Neural cell (in vitro differentiated cells): ENCODE measurements at regions not wholly inside any gene's neighbourhood (a gene's known extent, or its start where the extent isn't known, plus 50 kb on each side); places are given as distances from the start of the nearest gene placed in this dataset.

Experiments used
- H2AFZ ChIP-seq: fragments of 200-600, 300-800 bp; sonication (generic), shearing (Covaris generic); 2 replicates; pipeline ENCODE4 v1.6.0; 2014; ENCODE audit warnings: low read depth, mild to moderate bottlenecking, antibody characterized with exemption, low read length, moderate library complexity
- H3F3A ChIP-seq: fragments of 200-600 bp; shearing (Covaris generic); 2 replicates; pipeline ENCODE4 v1.6.1; 2016; ENCODE audit warnings: mild to moderate bottlenecking, moderate library complexity, mixed read lengths, antibody characterized with exemption, low read length; ENCODE audit not compliant: insufficient read depth, poor library complexity, severe bottlenecking
- H3K27ac ChIP-seq: fragments of 200-600, 300-800 bp; sonication (generic), shearing (Covaris generic); 2 replicates; pipeline ENCODE4 v1.5.1; 2014; ENCODE audit warnings: mild to moderate bottlenecking, low read length, moderate library complexity
- H3K27me3 ChIP-seq: fragments of 300-800, 200-600 bp; sonication (generic), shearing (Covaris generic); 2 replicates; pipeline ENCODE4 v1.6.0; 2014; ENCODE audit warnings: mild to moderate bottlenecking, low read depth, low read length, moderate library complexity; ENCODE audit not compliant: insufficient read depth
- H3K36me3 ChIP-seq: fragments of 300-800, 200-600 bp; sonication (generic), shearing (Covaris generic); 2 replicates; pipeline ENCODE4 v1.5.1; 2014; ENCODE audit warnings: mild to moderate bottlenecking, antibody characterized with exemption, low read length, moderate library complexity; ENCODE audit not compliant: insufficient read depth
- H3K4me2 ChIP-seq: fragments of 300-800, 200-600 bp; sonication (generic), shearing (Covaris generic); 2 replicates; pipeline ENCODE4 v1.6.0; 2014; ENCODE audit warnings: mild to moderate bottlenecking, low read length
- H3K4me3 ChIP-seq: fragments of 300-800, 200-600 bp; sonication (generic), shearing (Covaris generic); 2 replicates; pipeline ENCODE4 v1.5.1; 2014; ENCODE audit warnings: mild to moderate bottlenecking, low read length, moderate library complexity
- H3K79me2 ChIP-seq: fragments of 200-600 bp; shearing (Covaris generic); replicated peaks from 2 replicates; pipeline ENCODE4 v1.6.0; 2014; ENCODE audit warnings: mild to moderate bottlenecking, low read length, moderate library complexity; ENCODE audit not compliant: insufficient read depth
- H3K9ac ChIP-seq: fragments of 300-800, 200-600 bp; sonication (generic), shearing (Covaris generic); 2 replicates; pipeline ENCODE4 v1.6.1; 2016; ENCODE audit warnings: mild to moderate bottlenecking, low read length, mixed read lengths
- H3K9me2 ChIP-seq: fragments of 200-600 bp; shearing (Covaris generic); 2 replicates; pipeline ENCODE4 v1.6.1; 2016; ENCODE audit warnings: mild to moderate bottlenecking, low read length, mixed read lengths; ENCODE audit not compliant: insufficient read depth
- H3K9me3 ChIP-seq: fragments of 200-600, 300-800 bp; sonication (generic), shearing (Covaris generic); 2 replicates; pipeline ENCODE4 v1.6.1; 2016; ENCODE audit warnings: mild to moderate bottlenecking, mixed run types, low read length, moderate library complexity, mixed read lengths
- H4K20me1 ChIP-seq: fragments of 200-600 bp; shearing (Covaris generic); 2 replicates; pipeline ENCODE4 v1.6.1; 2016; ENCODE audit warnings: mild to moderate bottlenecking, mixed run types; ENCODE audit not compliant: insufficient read depth
- EP300 ChIP-seq: fragments of 450-650 bp; conservative IDR thresholded peaks from 2 replicates; pipeline ENCODE4 v1.6.1; 2014; ENCODE audit warnings: antibody characterized with exemption, mild to moderate bottlenecking, moderate library complexity; ENCODE audit not compliant: poor library complexity, severe bottlenecking
- EZH2 ChIP-seq: fragments of 200-600, 300-800 bp; shearing (Covaris generic), sonication (generic); IDR thresholded peaks from 2 replicates; pipeline ENCODE4 v1.6.1; 2014; ENCODE audit warnings: antibody characterized with exemption, low read length, borderline replicate concordance, mild to moderate bottlenecking; ENCODE audit not compliant: insufficient read depth, poor library complexity, severe bottlenecking
- MXI1 ChIP-seq: fragments of 450-650 bp; conservative IDR thresholded peaks from 2 replicates; pipeline ENCODE4 v1.6.1; 2014; ENCODE audit warnings: antibody characterized with exemption, mild to moderate bottlenecking; ENCODE audit not compliant: poor library complexity, severe bottlenecking
- POLR2AphosphoS5 ChIP-seq: IDR thresholded peaks from 2 replicates; pipeline ENCODE4 v1.6.1; 2012
- RAD21 ChIP-seq: fragments of 450-650 bp; conservative IDR thresholded peaks from 2 replicates; pipeline ENCODE4 v1.6.1; 2014; ENCODE audit warnings: antibody characterized with exemption, mild to moderate bottlenecking, moderate library complexity
- SMC3 ChIP-seq: fragments of 450-650 bp; conservative IDR thresholded peaks from 2 replicates; pipeline ENCODE4 v1.6.1; 2014; ENCODE audit warnings: antibody characterized with exemption, mild to moderate bottlenecking, moderate library complexity; ENCODE audit not compliant: poor library complexity
- TAF1 ChIP-seq: IDR thresholded peaks from 2 replicates; pipeline ENCODE4 v1.6.1; 2012; ENCODE audit warnings: low read depth
- TF ChIP-seq, protein P1 (sequence below): IDR thresholded peaks from 2 replicates; pipeline ENCODE4 v1.6.1; 2012; ENCODE audit warnings: borderline replicate concordance
- TF ChIP-seq, protein P2 (sequence below): fragments of 450-650 bp; IDR thresholded peaks from 2 replicates; pipeline ENCODE4 v1.5.1; 2014; ENCODE audit warnings: antibody characterized with exemption, mild to moderate bottlenecking, moderate library complexity; ENCODE audit not compliant: poor library complexity, severe bottlenecking

DNA sequence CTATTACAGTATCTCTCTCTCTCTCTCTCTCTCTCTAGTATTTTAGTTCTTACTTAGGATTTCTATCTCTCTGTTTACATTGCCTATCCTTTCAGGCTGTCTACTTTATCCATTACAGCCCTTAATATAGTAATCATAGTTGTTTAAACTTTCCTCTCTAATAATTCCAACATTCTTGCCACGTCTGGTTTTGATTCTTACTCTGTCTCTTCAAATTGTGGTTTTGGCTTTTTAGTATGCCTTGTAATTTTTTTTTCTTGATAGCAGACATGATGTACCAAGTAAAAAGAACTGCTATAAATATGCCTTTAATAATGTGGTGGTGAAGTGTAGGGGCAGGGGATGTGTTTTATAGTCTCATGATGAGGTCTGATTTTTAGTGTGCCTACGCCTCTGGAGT lies 1809.5 kb upstream of the CELF4 start:
- Histone ChIP-seq H3K9me2 (no peaks in the 10 kb centered on the region), H2AFZ (no peak overlapping the region), H3K79me2 (no peaks in the 10 kb centered on the region)

DNA sequence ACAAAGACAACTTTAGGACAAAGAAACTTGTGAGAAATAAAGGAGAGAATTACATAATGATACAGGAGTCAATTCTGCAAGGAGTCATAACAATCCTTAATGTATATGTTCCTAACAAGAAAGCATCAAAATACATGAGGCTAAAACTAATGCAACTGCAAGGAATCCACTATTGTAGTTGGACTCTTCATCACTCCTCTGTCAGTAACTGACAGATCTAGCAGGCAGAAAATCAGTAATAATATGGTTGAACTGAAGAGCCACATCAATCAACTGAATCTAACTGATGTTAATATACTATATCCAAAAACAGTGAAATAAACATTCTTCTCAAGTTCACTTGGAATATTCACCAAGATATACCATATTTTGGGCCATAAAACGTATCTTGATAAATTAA lies 1806.4 kb upstream of the CELF4 start:
- H2AFZ ChIP-seq = no peak overlapping the region
- H3F3A ChIP-seq = no peaks in the 10 kb centered on the region
- H3K9me3 ChIP-seq = no peaks in the 10 kb centered on the region
- no peaks in the 10 kb centered on the region for H3K27me3 ChIP-seq
- TF ChIP-seq EP300 (peak; percentile 90), MXI1 (no peak), RAD21 (no peak), POLR2AphosphoS5 (peak; percentile 57), EZH2 (no peak), SMC3 (no peak), TAF1 (no peak)
- TF ChIP-seq, protein P1, sequence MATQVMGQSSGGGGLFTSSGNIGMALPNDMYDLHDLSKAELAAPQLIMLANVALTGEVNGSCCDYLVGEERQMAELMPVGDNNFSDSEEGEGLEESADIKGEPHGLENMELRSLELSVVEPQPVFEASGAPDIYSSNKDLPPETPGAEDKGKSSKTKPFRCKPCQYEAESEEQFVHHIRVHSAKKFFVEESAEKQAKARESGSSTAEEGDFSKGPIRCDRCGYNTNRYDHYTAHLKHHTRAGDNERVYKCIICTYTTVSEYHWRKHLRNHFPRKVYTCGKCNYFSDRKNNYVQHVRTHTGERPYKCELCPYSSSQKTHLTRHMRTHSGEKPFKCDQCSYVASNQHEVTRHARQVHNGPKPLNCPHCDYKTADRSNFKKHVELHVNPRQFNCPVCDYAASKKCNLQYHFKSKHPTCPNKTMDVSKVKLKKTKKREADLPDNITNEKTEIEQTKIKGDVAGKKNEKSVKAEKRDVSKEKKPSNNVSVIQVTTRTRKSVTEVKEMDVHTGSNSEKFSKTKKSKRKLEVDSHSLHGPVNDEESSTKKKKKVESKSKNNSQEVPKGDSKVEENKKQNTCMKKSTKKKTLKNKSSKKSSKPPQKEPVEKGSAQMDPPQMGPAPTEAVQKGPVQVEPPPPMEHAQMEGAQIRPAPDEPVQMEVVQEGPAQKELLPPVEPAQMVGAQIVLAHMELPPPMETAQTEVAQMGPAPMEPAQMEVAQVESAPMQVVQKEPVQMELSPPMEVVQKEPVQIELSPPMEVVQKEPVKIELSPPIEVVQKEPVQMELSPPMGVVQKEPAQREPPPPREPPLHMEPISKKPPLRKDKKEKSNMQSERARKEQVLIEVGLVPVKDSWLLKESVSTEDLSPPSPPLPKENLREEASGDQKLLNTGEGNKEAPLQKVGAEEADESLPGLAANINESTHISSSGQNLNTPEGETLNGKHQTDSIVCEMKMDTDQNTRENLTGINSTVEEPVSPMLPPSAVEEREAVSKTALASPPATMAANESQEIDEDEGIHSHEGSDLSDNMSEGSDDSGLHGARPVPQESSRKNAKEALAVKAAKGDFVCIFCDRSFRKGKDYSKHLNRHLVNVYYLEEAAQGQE = no peak
- TF ChIP-seq, protein P2, sequence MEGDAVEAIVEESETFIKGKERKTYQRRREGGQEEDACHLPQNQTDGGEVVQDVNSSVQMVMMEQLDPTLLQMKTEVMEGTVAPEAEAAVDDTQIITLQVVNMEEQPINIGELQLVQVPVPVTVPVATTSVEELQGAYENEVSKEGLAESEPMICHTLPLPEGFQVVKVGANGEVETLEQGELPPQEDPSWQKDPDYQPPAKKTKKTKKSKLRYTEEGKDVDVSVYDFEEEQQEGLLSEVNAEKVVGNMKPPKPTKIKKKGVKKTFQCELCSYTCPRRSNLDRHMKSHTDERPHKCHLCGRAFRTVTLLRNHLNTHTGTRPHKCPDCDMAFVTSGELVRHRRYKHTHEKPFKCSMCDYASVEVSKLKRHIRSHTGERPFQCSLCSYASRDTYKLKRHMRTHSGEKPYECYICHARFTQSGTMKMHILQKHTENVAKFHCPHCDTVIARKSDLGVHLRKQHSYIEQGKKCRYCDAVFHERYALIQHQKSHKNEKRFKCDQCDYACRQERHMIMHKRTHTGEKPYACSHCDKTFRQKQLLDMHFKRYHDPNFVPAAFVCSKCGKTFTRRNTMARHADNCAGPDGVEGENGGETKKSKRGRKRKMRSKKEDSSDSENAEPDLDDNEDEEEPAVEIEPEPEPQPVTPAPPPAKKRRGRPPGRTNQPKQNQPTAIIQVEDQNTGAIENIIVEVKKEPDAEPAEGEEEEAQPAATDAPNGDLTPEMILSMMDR = no peak
- no peaks in the 10 kb centered on the region for H3K9me2 ChIP-seq
- H3K4me3 ChIP-seq = no peak overlapping the region
- no peaks in the 10 kb centered on the region for H3K36me3 ChIP-seq
- no peak overlapping the region for H3K27ac ChIP-seq
- H4K20me1 ChIP-seq = no peaks in the 10 kb centered on the region
- H3K79me2 ChIP-seq = no peaks in the 10 kb centered on the region
- no peak overlapping the region for H3K9ac ChIP-seq
- no peak overlapping the region for H3K4me2 ChIP-seq

More for the DNA sequence above, 1809.5 kb upstream of the CELF4 start:
- Histone ChIP-seq H3K4me3 (no peak overlapping the region), H3F3A (no peaks in the 10 kb centered on the region), H3K9ac (no peak overlapping the region), H4K20me1 (no peaks in the 10 kb centered on the region), H3K27me3 (no peaks in the 10 kb centered on the region), H3K36me3 (no peaks in the 10 kb centered on the region), H3K27ac (no peak overlapping the region), H3K9me3 (no peaks in the 10 kb centered on the region), H3K4me2 (no peak overlapping the region)
- TF ChIP-seq RAD21 (no peak), POLR2AphosphoS5 (no peak), MXI1 (no peak), SMC3 (no peak), EZH2 (no peak), TAF1 (no peak), EP300 (no peak)
- TF ChIP-seq, protein P1 = no peak
- TF ChIP-seq, protein P2 = no peak
